Nephron (organoid): ENCODE measurements at regions not wholly inside any gene's neighbourhood (a gene's known extent, or its start where the extent isn't known, plus 50 kb on each side); places are given as distances from the start of the nearest gene placed in this dataset.

ENCODE experiments used
- H3K27ac Mint-ChIP-seq, 3 experiments: 2 replicates each; pipeline ENCODE4 v1.8.0; 2020; ENCODE audit warnings: mixed read lengths in 3 of 3, mild to moderate bottlenecking in 2 of 3, moderate library complexity in 1 of 3
- H3K27me3 Mint-ChIP-seq: 2 replicates; pipeline ENCODE4 v1.8.0; 2021; ENCODE audit warnings: low read depth, mild to moderate bottlenecking, moderate library complexity, mixed read lengths
- H3K36me3 Mint-ChIP-seq: 2 replicates; pipeline ENCODE4 v1.8.0; 2020; ENCODE audit warnings: low read depth, mixed read lengths
- H3K4me1 Mint-ChIP-seq: 2 replicates; pipeline ENCODE4 v1.8.0; 2020; ENCODE audit warnings: mixed read lengths
- H3K4me3 Mint-ChIP-seq, 3 experiments: 2 replicates each; pipeline ENCODE4 v1.8.0; 2020; ENCODE audit warnings: mild to moderate bottlenecking in 3 of 3, mixed read lengths in 3 of 3, moderate library complexity in 2 of 3
- H3K9me3 Mint-ChIP-seq: 2 replicates; pipeline ENCODE4 v1.8.0; 2020; ENCODE audit warnings: mixed read lengths
- TF ChIP-seq, protein P1 (sequence below), 3 experiments: fragments of 200-600 bp; sonication (generic); IDR thresholded peaks; one replicate each; pipeline ENCODE4 v1.5.0; 2021; ENCODE audit warnings: antibody characterized with exemption in 3 of 3; ENCODE audit not compliant: unreplicated experiment in 3 of 3

DNA sequence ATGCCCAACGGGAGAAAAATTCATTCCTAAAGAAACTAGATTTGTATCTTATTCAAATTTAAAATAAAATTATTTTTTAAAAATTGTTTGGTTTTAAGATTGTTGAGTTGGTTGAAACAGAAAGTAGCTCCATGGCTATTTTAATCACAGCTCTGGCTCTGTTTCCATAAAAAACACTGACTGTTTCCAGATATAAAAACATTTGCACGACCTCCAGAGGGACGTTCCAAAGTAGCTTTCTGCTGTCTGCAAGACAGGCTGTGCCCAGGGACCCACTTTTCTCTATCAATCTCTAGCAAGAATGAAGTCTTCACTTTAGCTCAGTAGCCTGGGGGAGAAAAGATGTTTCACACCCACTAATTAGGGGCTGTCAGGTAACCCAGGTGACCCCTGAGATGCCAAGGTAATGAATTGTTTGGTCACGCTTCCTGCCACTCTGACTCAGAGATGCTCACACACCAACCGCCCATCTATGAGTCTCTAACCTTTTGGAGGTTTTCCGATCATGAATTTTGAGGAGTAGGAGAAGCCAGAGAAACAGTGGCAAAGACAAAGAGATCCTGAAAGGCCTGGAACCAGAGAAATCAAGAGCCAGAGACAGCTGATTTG lies 220.1 kb upstream of the SOX9 start:
- Mint-ChIP-seq H3K4me1 (peaks cover 5% of the 10 kb centered on the region), H3K27me3 (peaks cover 4% of the 10 kb centered on the region), H3K4me3 (no peak overlapping the region), H3K27ac (no peak overlapping the region), H3K36me3 (no peaks in the 10 kb centered on the region), H3K9me3 (peaks cover 3% of the 10 kb centered on the region)
- TF ChIP-seq, protein P1, sequence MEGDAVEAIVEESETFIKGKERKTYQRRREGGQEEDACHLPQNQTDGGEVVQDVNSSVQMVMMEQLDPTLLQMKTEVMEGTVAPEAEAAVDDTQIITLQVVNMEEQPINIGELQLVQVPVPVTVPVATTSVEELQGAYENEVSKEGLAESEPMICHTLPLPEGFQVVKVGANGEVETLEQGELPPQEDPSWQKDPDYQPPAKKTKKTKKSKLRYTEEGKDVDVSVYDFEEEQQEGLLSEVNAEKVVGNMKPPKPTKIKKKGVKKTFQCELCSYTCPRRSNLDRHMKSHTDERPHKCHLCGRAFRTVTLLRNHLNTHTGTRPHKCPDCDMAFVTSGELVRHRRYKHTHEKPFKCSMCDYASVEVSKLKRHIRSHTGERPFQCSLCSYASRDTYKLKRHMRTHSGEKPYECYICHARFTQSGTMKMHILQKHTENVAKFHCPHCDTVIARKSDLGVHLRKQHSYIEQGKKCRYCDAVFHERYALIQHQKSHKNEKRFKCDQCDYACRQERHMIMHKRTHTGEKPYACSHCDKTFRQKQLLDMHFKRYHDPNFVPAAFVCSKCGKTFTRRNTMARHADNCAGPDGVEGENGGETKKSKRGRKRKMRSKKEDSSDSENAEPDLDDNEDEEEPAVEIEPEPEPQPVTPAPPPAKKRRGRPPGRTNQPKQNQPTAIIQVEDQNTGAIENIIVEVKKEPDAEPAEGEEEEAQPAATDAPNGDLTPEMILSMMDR (IDR thresholded peaks at IDR 0.05; ENCODE audit: unreplicated experiment in 3 of 3) = no peak

DNA sequence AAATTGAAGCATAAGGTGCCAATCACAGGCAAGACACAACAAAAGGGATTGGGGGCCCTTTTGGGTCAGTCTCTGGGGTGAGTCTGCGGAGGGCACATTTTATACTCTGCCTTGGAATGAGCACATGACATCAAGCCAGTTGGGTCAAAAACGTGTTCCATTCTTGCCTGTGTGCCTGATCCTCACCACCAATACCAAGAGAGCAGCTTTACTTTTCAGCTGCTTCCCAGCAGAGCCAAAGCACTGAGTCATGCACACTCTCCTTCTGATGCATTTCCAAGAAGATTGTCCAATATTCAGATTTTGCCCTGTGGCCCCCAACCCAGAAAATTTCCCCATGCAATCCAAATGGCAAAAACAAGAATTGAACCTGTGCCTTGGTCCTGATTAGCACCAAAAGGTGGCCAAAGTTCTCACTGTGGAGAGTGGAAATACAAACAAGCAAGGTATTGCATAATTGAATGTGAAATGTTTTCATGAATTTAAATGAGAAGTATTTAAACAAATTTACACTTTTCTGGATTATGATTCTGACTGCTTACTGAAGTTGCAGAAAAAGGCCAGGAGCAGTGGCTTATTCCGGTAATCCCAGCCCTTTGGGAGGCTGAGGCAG lies 217.8 kb upstream of the SOX9 start:
- H3K27ac Mint-ChIP-seq = no peak overlapping the region
- TF ChIP-seq, protein P1 (IDR thresholded peaks at IDR 0.05; ENCODE audit: unreplicated experiment in 3 of 3) = no peak
- no peak overlapping the region for H3K4me3 Mint-ChIP-seq
- no peaks in the 10 kb centered on the region for H3K36me3 Mint-ChIP-seq
- H3K4me1 Mint-ChIP-seq = peaks cover 5% of the 10 kb centered on the region
- H3K9me3 Mint-ChIP-seq = peaks cover 3% of the 10 kb centered on the region
- H3K27me3 Mint-ChIP-seq = peaks cover 7% of the 10 kb centered on the region

DNA sequence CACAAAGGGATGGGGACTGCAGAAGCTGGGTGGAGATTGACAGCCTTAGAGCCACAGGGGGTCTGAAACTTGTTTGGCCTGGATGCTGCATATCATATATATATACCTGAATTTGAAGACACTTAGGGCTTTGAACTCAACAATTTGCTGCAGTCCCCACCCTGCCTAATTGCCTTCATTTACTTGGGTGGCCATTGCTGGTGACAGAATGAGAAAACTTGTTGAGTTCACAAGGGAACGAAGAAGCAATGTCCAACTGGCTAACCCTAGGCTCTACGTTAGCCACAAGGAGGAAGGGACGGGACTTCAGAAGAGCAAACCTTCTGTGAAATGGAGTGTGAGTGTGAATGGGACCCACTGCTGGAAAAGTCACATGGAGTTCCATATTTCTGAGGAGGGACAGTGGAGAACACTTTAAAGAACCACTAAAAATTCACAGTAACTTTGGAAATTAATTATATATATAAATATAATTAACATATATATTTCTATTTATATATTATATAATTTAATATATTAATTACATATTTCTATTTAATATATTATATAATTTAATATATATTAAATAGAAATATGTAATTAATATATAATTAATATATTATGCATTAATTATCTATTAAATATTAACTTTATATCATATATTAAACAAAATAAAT lies 215.3 kb upstream of the SOX9 start:
- no peaks in the 10 kb centered on the region for H3K4me1 Mint-ChIP-seq

DNA sequence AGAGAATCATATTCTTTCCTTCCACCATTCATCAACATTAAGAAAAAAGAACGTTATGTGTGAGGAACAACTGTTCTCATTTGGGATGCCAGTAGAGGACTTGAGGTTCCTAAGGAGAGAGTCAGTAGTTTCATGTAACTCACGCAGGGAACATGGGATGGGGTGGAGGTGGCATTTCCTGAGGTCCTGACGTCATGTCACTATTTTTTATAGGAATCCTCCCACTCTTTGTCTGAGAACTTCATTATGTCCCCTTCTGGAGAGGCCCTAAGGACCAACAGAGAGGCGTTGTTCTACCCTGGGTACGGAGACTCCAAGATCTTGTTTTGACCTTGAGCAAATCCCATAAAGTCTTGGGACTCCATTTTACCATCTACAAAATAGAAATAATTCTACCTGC lies 211.7 kb upstream of the SOX9 start:
- TF ChIP-seq, protein P1 (IDR thresholded peaks at IDR 0.05; ENCODE audit: unreplicated experiment in 3 of 3) = no peak
- Mint-ChIP-seq H3K27me3 (peaks cover 7% of the 10 kb centered on the region), H3K36me3 (no peaks in the 10 kb centered on the region), H3K9me3 (peaks cover 2% of the 10 kb centered on the region), H3K4me1 (no peaks in the 10 kb centered on the region), H3K4me3 (no peak overlapping the region), H3K27ac (no peak overlapping the region)

More for the DNA sequence above, 215.3 kb upstream of the SOX9 start:
- H3K36me3 Mint-ChIP-seq = no peaks in the 10 kb centered on the region
- no peak overlapping the region for H3K4me3 Mint-ChIP-seq
- H3K9me3 Mint-ChIP-seq = peaks cover 3% of the 10 kb centered on the region
- H3K27me3 Mint-ChIP-seq = peaks cover 7% of the 10 kb centered on the region
- TF ChIP-seq, protein P1 (IDR thresholded peaks at IDR 0.05; ENCODE audit: unreplicated experiment in 3 of 3) = no peak
- no peak overlapping the region for H3K27ac Mint-ChIP-seq

DNA sequence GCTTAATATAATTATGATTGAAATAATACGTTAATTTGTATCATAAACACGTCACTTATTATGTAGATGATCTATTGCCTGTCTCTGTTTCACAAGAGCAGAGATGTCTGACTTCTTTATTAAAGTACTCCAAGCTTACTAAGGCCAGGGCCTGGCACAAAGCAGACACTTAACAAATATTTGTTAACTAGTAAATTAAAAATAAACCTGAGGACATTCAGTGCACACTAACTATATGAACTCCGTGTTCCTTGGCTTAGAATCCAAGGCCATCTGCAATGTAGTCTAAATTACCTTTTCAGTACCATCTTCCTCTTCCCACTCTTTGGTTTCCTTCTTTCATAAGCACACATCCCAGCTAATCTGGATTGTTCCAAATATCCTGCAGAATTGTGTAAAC lies 210.8 kb upstream of the SOX9 start:
- Mint-ChIP-seq H3K9me3 (no peaks in the 10 kb centered on the region), H3K36me3 (no peaks in the 10 kb centered on the region), H3K4me3 (no peak overlapping the region), H3K27ac (no peak overlapping the region), H3K4me1 (no peaks in the 10 kb centered on the region), H3K27me3 (peaks cover 7% of the 10 kb centered on the region)
- TF ChIP-seq, protein P1 (IDR thresholded peaks at IDR 0.05; ENCODE audit: unreplicated experiment in 3 of 3) = no peak
